Transverse colon (tissue), 4 donors: ENCODE measurements at regions not wholly inside any gene's neighbourhood (a gene's known extent, or its start where the extent isn't known, plus 50 kb on each side); places are given as distances from the start of the nearest gene placed in this dataset.

Experiments used
- DNase-seq: peaks from one replicate; pipeline ENCODE4 v3.0.0-alpha.2; 2019
- H3K27ac ChIP-seq, 4 donors: fragments of 200-600 bp; sonication (generic); 2 replicates each; pipeline ENCODE4 v1.5.1; 2016 to 2018; ENCODE audit warnings: inconsistent platforms in 4 of 4
- H3K27me3 ChIP-seq: fragments of 200-600 bp; sonication (generic); 2 replicates; pipeline ENCODE4 v1.5.1; 2017; ENCODE audit warnings: inconsistent platforms
- H3K36me3 ChIP-seq, 4 donors: fragments of 200-600 bp; sonication (generic); 2 replicates each; pipeline ENCODE4 v1.5.1; 2017 to 2019; ENCODE audit warnings: inconsistent platforms in 4 of 4
- H3K4me1 ChIP-seq, 4 donors: fragments of 200-600 bp; sonication (generic); 2 replicates each; pipeline ENCODE4 v1.5.1; 2017 to 2020; ENCODE audit warnings: inconsistent platforms in 4 of 4
- H3K4me3 ChIP-seq, 4 donors: fragments of 200-600 bp; sonication (generic); 1 replicate in 1 of 4; 2 replicates in 3 of 4; pipeline versions ENCODE4 v1.5.1 to v1.6.1; 2017 to 2019; ENCODE audit warnings: inconsistent platforms in 4 of 4
- H3K9me3 ChIP-seq, 2 donors: fragments of 200-600 bp; sonication (generic); 2 replicates each; pipeline ENCODE4 v1.5.1; 2017 to 2019; ENCODE audit warnings: inconsistent platforms in 2 of 2
- EP300 ChIP-seq: sonication (generic); formaldehyde crosslinking; IDR thresholded peaks from one replicate; pipeline ENCODE4 v1.6.1; 2017; ENCODE audit warnings: antibody characterized with exemption, low read depth
- POLR2A ChIP-seq: fragments of 450-650 bp; IDR thresholded peaks from one replicate; pipeline ENCODE4 v1.6.1; 2016; ENCODE audit warnings: antibody characterized with exemption, mild to moderate bottlenecking, moderate library complexity
- POLR2AphosphoS5 ChIP-seq, 3 donors: sonication (generic); formaldehyde crosslinking; IDR thresholded peaks; one replicate each; pipeline ENCODE4 v1.6.1; 2016; ENCODE audit warnings: antibody characterized with exemption in 3 of 3
- WGBS, 2 donors: methylation state at CpG; one replicate each; pipeline ENCODE4 v1.1.5; 2018; ENCODE audit warnings: low coverage in 1 of 2; 5-methylcytosine and 5-hydroxymethylcytosine counted together
- in situ Hi-C, 4 donors: fragments of 200-750 bp; cut with MboI; loops; one replicate each; pipeline versions ENCODE4 v1.15.0 to v1.15.1; 2017; ENCODE audit warnings: low sequenced_read_pairs in 3 of 4, low pct_ligation_motif_present in 1 of 4, low pct_unique_long_range_greater_than_20kb in 1 of 4
- intact Hi-C: fragments of 100-400 bp; cut with DNase I; formaldehyde crosslinking; loops from one replicate; pipeline ENCODE4 v1.15.1; 2023; ENCODE audit warnings: low total_unique reads
- TF ChIP-seq, protein P1 (sequence below), 5 experiments: fragments of 200-600 bp in 3 of 5; fragments of 450-650 bp in 2 of 5; sonication (generic) in 3 of 5; IDR thresholded peaks; 1 replicate in 2 of 5; 2 replicates in 3 of 5; pipeline ENCODE4 v1.5.1; 2016 to 2017; ENCODE audit warnings: antibody characterized with exemption in 5 of 5, inconsistent platforms in 3 of 5, mild to moderate bottlenecking in 2 of 5, moderate library complexity in 1 of 5

DNA sequence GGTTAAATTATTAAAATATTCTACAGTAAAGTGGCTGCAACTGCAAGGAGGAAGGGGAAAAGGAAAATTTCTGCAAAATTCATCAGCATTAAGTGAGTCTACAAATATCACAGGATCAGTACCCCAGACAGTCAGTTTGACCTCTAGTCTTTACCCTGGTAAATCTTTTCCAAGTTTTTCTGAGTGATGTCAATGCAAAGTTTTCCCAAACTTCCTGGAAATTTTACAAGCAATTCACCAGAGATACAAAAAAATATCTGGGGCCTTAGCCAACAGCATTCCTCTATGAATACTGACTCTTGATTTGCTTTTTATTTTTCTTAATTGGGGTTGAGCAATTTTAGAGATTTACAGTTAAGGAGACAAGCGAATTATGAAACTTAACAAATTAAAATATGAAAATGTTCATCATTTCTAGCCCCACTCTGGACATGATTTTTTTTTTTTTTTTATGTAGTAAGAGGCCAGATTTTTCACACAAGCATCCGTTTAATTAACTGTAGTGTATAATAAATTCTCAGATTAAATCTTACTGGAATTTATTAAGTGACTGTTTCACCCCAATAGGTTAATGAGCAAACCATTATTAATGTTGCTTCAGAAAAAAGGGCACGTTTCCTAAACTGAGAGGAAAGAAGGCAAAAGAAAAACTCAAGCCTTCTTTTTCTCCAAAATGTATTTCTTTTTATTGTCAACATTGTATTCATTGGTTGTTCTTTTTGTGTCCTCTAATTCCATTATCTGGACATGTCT lies 539.5 kb upstream of the FZD8 start:
- H3K4me1 ChIP-seq: peaks cover 0 to 5% (median 0%) of the 10 kb centered on the region in 4 donors
- WGBS, 2 donors: 56 to 64% methylated on average over 3 of the region's 3 CpGs
- intact Hi-C loops (no loop called here), in situ Hi-C loops (loop anchor here in 1 of 4 donors (25.0 kb wide), 1 partner anchor 119 kb away; no protein-coding TSS in a partner anchor)
- DNase-seq: no peak
- H3K27me3 ChIP-seq: no peaks in the 10 kb centered on the region
- no peak overlapping the region for H3K27ac ChIP-seq
- TF ChIP-seq POLR2A (no peak), EP300 (no peak), POLR2AphosphoS5 (IDR thresholded peaks at IDR 0.05) (no peak)
- TF ChIP-seq, protein P1, sequence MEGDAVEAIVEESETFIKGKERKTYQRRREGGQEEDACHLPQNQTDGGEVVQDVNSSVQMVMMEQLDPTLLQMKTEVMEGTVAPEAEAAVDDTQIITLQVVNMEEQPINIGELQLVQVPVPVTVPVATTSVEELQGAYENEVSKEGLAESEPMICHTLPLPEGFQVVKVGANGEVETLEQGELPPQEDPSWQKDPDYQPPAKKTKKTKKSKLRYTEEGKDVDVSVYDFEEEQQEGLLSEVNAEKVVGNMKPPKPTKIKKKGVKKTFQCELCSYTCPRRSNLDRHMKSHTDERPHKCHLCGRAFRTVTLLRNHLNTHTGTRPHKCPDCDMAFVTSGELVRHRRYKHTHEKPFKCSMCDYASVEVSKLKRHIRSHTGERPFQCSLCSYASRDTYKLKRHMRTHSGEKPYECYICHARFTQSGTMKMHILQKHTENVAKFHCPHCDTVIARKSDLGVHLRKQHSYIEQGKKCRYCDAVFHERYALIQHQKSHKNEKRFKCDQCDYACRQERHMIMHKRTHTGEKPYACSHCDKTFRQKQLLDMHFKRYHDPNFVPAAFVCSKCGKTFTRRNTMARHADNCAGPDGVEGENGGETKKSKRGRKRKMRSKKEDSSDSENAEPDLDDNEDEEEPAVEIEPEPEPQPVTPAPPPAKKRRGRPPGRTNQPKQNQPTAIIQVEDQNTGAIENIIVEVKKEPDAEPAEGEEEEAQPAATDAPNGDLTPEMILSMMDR (IDR thresholded peaks at IDR 0.05): no peak
- no peak overlapping the region for H3K4me3 ChIP-seq
- H3K9me3 ChIP-seq: no peaks in the 10 kb centered on the region
- no peaks in the 10 kb centered on the region for H3K36me3 ChIP-seq

DNA sequence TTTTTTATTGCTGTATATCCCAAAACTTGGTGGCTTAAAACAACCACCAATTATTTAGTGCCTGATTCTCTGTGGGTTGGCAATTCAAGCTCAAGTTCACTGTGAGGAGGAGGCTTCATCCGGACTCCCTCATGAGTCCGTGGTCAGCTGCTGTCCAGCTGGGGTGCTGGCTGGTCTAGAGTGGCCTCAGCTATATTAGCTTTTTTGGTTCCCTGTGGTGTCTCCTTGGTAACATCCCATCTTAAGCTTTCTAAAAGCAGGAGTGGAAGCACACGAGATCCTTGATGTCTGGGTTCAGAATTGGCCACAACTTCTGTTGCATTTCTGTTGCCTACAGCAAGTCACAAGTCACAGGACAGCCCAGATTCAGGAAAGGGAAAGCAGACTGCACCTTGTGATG lies 536.5 kb upstream of the FZD8 start:
- H3K4me3 ChIP-seq: no peak overlapping the region
- 64% methylated on average over 3 of the region's 3 CpGs; no CpG with 5 or more reads in 1 of the 2 donors for WGBS, 2 donors
- no peak for DNase-seq
- TF ChIP-seq POLR2A (no peak), EP300 (no peak), POLR2AphosphoS5 (IDR thresholded peaks at IDR 0.05) (no peak)
- no peaks in the 10 kb centered on the region for H3K36me3 ChIP-seq
- peaks cover 0 to 5% (median 0%) of the 10 kb centered on the region in 4 donors for H3K4me1 ChIP-seq
- no peaks in the 10 kb centered on the region for H3K27me3 ChIP-seq
- in situ Hi-C loops: loop anchor here in 1 of 4 donors (25.0 kb wide), 1 partner anchor 116 kb away; no protein-coding TSS in a partner anchor
- H3K27ac ChIP-seq: no peak overlapping the region
- intact Hi-C loops: no loop called here
- no peaks in the 10 kb centered on the region for H3K9me3 ChIP-seq

DNA sequence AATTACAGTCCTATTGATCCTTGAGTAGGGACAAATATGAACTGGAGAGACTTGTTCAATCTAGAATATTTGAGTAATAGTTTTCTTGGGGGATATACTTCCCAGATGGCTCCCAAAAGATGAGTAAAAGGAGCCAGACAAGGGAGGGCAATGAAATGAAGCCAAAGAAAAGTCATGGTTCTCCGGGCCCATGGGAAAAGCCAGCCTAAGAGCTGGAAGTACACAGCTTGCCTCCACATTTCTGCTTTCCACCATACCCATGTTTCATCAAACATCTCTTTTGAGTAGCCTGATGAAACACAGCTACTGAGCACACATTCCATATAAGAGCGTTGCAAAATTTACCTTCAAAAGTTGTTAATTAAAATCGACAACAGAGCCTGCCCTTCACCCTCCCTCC lies 535.0 kb upstream of the FZD8 start:
- Histone ChIP-seq H3K4me1 (peaks cover 0 to 10% (median 3%) of the 10 kb centered on the region in 4 donors), H3K36me3 (no peaks in the 10 kb centered on the region), H3K27ac (no peak overlapping the region), H3K9me3 (no peaks in the 10 kb centered on the region), H3K27me3 (no peaks in the 10 kb centered on the region), H3K4me3 (no peak overlapping the region)
- in situ Hi-C loops: loop anchor here in 1 of 4 donors (25.0 kb wide), 1 partner anchor 115 kb away; no protein-coding TSS in a partner anchor
- 81 to 85% methylated on average over 3 of the region's 3 CpGs for WGBS, 2 donors
- no peak for DNase-seq
- no peak for TF ChIP-seq POLR2AphosphoS5 (IDR thresholded peaks at IDR 0.05)
- TF ChIP-seq, protein P1 (IDR thresholded peaks at IDR 0.05): no peak
- TF ChIP-seq EP300: no peak
- TF ChIP-seq POLR2A: no peak
- intact Hi-C loops: no loop called here

DNA sequence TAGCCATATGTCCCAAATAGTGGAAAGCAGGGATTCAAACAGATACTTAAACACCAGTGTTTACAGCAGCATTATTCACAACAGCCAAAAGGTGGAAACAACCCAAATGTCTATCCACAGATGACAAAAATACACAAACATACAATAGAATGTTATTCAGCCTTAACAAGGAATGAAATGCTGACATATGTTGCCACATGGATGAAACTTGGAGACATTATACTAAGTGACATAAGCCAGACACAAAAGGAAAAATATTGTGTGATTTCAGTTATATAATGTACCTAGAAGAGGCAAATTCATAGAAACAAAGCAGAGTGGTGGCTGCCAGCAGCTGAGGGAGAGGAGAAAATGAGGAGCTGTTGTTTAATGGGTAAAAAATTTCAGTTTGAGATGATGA lies 533.9 kb upstream of the FZD8 start:
- no peak for TF ChIP-seq POLR2A
- H3K27me3 ChIP-seq: no peaks in the 10 kb centered on the region
- in situ Hi-C loops: loop anchor here in 1 of 4 donors (25.0 kb wide), 1 partner anchor 114 kb away; no protein-coding TSS in a partner anchor
- intact Hi-C loops: no loop called here
- H3K4me3 ChIP-seq: no peak overlapping the region
- peaks cover 0 to 12% (median 6%) of the 10 kb centered on the region in 4 donors for H3K4me1 ChIP-seq
- H3K9me3 ChIP-seq: no peaks in the 10 kb centered on the region
- DNase-seq: no peak
- H3K27ac ChIP-seq: no peak overlapping the region
- no peaks in the 10 kb centered on the region for H3K36me3 ChIP-seq

DNA sequence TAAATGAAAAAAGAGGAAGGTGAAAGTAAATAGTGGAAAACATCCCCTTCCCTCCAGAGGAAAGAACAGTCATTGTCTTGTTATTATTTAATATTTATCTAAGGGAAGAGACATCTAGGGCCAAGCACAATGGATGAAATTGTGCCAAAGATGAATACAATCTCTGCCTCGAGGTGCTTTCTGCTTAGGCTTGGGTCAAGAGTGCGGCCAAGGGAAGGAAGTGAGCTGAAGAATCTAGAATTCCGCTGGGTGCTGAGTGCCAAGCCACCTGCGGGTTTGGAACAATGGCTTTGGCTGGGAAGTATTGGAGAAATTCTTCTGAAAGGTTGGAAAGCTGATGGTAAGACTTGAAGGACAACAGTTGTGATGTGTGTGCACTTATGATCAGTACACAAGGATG lies 531.3 kb upstream of the FZD8 start:
- DNase-seq: no peak
- Histone ChIP-seq H3K27me3 (no peaks in the 10 kb centered on the region), H3K36me3 (no peaks in the 10 kb centered on the region), H3K4me3 (no peak overlapping the region), H3K27ac (no peak overlapping the region), H3K4me1 (peaks cover 0 to 12% (median 6%) of the 10 kb centered on the region in 4 donors), H3K9me3 (no peaks in the 10 kb centered on the region)
- TF ChIP-seq EP300 (no peak), POLR2AphosphoS5 (IDR thresholded peaks at IDR 0.05) (no peak), POLR2A (no peak)
- TF ChIP-seq, protein P1 (IDR thresholded peaks at IDR 0.05): no peak
- intact Hi-C loops (no loop called here), in situ Hi-C loops (loop anchor here in 1 of 4 donors (25.0 kb wide), 1 partner anchor 536 kb away; the partner anchor contains the start of gene FZD8)
- 38 to 66% methylated on average over 2 to 4 of the region's 4 CpGs for WGBS, 2 donors
